Hepatocyte (in vitro differentiated cells): ENCODE measurements at regions not wholly inside any gene's neighbourhood (a gene's known extent, or its start where the extent isn't known, plus 50 kb on each side); places are given as distances from the start of the nearest gene placed in this dataset.

ENCODE experiments used
- EZH2 ChIP-seq: fragments of 200-600 bp; sonication (generic); IDR thresholded peaks from 2 replicates; pipeline ENCODE4 v1.6.1; 2016; ENCODE audit warnings: antibody characterized with exemption, mild to moderate bottlenecking, borderline replicate concordance
- EZH2phosphoT487 ChIP-seq: fragments of 200-600 bp; sonication (generic); IDR thresholded peaks from one replicate; pipeline ENCODE4 v1.6.1; 2018; ENCODE audit warnings: antibody characterized with exemption, mild to moderate bottlenecking, low read depth, moderate library complexity; ENCODE audit not compliant: unreplicated experiment, severe bottlenecking
- TF ChIP-seq, protein P1 (sequence below): fragments of 200-600 bp; sonication (generic); IDR thresholded peaks from 2 replicates; pipeline ENCODE4 v1.5.1; 2016; ENCODE audit warnings: antibody characterized with exemption, mild to moderate bottlenecking; ENCODE audit not compliant: poor library complexity

DNA sequence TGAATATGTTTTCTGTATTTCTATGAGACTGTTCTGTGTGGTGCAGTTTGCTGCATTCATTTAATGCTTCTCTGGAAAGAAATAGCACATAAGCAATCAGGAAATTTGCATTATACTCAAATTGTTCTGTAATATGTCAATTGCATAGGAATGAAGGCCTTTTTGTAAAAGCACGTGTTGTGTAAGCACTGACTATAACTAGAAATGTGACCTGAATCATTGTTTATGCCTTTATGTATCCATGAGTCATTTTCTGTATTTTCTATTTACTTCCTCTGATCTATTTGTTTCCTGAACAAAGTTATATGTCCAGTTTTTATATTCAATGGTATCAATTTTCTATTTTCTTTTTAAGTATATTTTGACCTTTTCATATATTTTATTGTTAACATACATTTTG is 1455.3 kb downstream of the GRIK2 start:
- TF ChIP-seq, protein P1, sequence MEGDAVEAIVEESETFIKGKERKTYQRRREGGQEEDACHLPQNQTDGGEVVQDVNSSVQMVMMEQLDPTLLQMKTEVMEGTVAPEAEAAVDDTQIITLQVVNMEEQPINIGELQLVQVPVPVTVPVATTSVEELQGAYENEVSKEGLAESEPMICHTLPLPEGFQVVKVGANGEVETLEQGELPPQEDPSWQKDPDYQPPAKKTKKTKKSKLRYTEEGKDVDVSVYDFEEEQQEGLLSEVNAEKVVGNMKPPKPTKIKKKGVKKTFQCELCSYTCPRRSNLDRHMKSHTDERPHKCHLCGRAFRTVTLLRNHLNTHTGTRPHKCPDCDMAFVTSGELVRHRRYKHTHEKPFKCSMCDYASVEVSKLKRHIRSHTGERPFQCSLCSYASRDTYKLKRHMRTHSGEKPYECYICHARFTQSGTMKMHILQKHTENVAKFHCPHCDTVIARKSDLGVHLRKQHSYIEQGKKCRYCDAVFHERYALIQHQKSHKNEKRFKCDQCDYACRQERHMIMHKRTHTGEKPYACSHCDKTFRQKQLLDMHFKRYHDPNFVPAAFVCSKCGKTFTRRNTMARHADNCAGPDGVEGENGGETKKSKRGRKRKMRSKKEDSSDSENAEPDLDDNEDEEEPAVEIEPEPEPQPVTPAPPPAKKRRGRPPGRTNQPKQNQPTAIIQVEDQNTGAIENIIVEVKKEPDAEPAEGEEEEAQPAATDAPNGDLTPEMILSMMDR = no peak
- TF ChIP-seq EZH2phosphoT487 = no peak
- TF ChIP-seq EZH2 = no peak
